ENCODE measurements at regions not wholly inside any gene's neighbourhood (a gene's known extent, or its start where the extent isn't known, plus 50 kb on each side); places are given as distances from the start of the nearest gene placed in this dataset.

GRCh38 chr14:96660667-96661066 lies 136.5 kb upstream of the VRK1 start:
- TF ChIP-seq EZH2phosphoT487 (IDR thresholded peaks at IDR 0.05; ENCODE audit: unreplicated experiment) (no peak), POLR2AphosphoS5 (IDR thresholded peaks at IDR 0.05; ENCODE audit: low read depth) (no peak), REST (IDR thresholded peaks at IDR 0.05; ENCODE audit: unreplicated experiment) (no peak), NANOG (IDR thresholded peaks at IDR 0.05; ENCODE audit: borderline replicate concordance) (no peak), EZH2 (IDR thresholded peaks at IDR 0.05; ENCODE audit: low read depth, unreplicated experiment) (no peak), CREB1 (CRISPR knock-in tag; IDR thresholded peaks at IDR 0.05; ENCODE audit: low read depth) (no peak), STAT1 (IDR thresholded peaks at IDR 0.05; ENCODE audit: unreplicated experiment) (no peak), JUNB (IDR thresholded peaks at IDR 0.05; ENCODE audit: unreplicated experiment) (no peak)
- TF ChIP-seq, protein P1, sequence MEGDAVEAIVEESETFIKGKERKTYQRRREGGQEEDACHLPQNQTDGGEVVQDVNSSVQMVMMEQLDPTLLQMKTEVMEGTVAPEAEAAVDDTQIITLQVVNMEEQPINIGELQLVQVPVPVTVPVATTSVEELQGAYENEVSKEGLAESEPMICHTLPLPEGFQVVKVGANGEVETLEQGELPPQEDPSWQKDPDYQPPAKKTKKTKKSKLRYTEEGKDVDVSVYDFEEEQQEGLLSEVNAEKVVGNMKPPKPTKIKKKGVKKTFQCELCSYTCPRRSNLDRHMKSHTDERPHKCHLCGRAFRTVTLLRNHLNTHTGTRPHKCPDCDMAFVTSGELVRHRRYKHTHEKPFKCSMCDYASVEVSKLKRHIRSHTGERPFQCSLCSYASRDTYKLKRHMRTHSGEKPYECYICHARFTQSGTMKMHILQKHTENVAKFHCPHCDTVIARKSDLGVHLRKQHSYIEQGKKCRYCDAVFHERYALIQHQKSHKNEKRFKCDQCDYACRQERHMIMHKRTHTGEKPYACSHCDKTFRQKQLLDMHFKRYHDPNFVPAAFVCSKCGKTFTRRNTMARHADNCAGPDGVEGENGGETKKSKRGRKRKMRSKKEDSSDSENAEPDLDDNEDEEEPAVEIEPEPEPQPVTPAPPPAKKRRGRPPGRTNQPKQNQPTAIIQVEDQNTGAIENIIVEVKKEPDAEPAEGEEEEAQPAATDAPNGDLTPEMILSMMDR (conservative IDR thresholded peaks at IDR 0.05; ENCODE audit: low read depth in 2 of 2), result no peak
- TF ChIP-seq, protein P2, sequence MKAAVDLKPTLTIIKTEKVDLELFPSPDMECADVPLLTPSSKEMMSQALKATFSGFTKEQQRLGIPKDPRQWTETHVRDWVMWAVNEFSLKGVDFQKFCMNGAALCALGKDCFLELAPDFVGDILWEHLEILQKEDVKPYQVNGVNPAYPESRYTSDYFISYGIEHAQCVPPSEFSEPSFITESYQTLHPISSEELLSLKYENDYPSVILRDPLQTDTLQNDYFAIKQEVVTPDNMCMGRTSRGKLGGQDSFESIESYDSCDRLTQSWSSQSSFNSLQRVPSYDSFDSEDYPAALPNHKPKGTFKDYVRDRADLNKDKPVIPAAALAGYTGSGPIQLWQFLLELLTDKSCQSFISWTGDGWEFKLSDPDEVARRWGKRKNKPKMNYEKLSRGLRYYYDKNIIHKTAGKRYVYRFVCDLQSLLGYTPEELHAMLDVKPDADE (IDR thresholded peaks at IDR 0.05), result no peak

All from GM23338 (cell line).